HG03060 (cell line): ENCODE measurements at regions not wholly inside any gene's neighbourhood (a gene's known extent, or its start where the extent isn't known, plus 50 kb on each side); places are given as distances from the start of the nearest gene placed in this dataset.
"Not testable (repeated sequence)": the region's sequence is repeated elsewhere in the genome, so short reads cannot be mapped to it uniquely, and the experiment has no call there.

Experiments used
- ATAC-seq: cut with Tn5 transposase; IDR thresholded peaks from one replicate; pipeline ENCODE4 v1.9.1; 2021; ENCODE audit warnings: low read depth, moderate number of reproducible peaks; ENCODE audit not compliant: unreplicated experiment

GRCh38 chr2:120638450-120638849, 97.2 kb upstream of the GLI2 start:
- no peak for ATAC-seq

GRCh38 chr2:120641366-120641771, 94.3 kb upstream of the GLI2 start:
- ATAC-seq, result no peak

GRCh38 chr2:120642646-120643045, 93.0 kb upstream of the GLI2 start:
- no peak for ATAC-seq

GRCh38 chr2:120646994-120647393, 88.7 kb upstream of the GLI2 start:
- ATAC-seq, result no peak

GRCh38 chr2:120647487-120647886, 88.2 kb upstream of the GLI2 start:
- ATAC-seq, result no peak

- not testable (repeated sequence) for ATAC-seq
These were observed 86.3 kb upstream of the GLI2 start for GRCh38 chr2:120649381-120649780.

GRCh38 chr2:120650022-120650644, 85.5 kb upstream of the GLI2 start:
- no peak for ATAC-seq

GRCh38 chr2:120651818-120652217, 83.8 kb upstream of the GLI2 start:
- no peak for ATAC-seq

GRCh38 chr2:120653046-120653445, 82.6 kb upstream of the GLI2 start:
- ATAC-seq, result no peak

- ATAC-seq, result no peak
These were observed 81.8 kb upstream of the GLI2 start for GRCh38 chr2:120653871-120654270.

GRCh38 chr2:120654381-120655134, 81.1 kb upstream of the GLI2 start:
- ATAC-seq, result no peak

- ATAC-seq, result no peak
These were observed 79.3 kb upstream of the GLI2 start for GRCh38 chr2:120656273-120656950.

GRCh38 chr2:120658042-120658769, 77.5 kb upstream of the GLI2 start:
- ATAC-seq, result no peak

- no peak for ATAC-seq
These were observed 76.9 kb upstream of the GLI2 start for GRCh38 chr2:120658770-120659158.

- no peak for ATAC-seq
These were observed 76.2 kb upstream of the GLI2 start for GRCh38 chr2:120659275-120659977.

GRCh38 chr2:120660056-120660694, 75.5 kb upstream of the GLI2 start:
- ATAC-seq, result no peak

- ATAC-seq, result no peak
These were observed 74.8 kb upstream of the GLI2 start for GRCh38 chr2:120660771-120661459.

GRCh38 chr2:120661551-120661950, 74.1 kb upstream of the GLI2 start:
- no peak for ATAC-seq

- no peak for ATAC-seq
These were observed 73.6 kb upstream of the GLI2 start for GRCh38 chr2:120662046-120662445.
